ENCODE measurements at regions not wholly inside any gene's neighbourhood (a gene's known extent, or its start where the extent isn't known, plus 50 kb on each side); places are given as distances from the start of the nearest gene placed in this dataset.

- no peaks in the 10 kb centered on the region for H3K27me3 ChIP-seq (ENCODE audit: control insufficient read depth, insufficient read depth, low read length)
- no peak overlapping the region for H3K27ac ChIP-seq (ENCODE audit: low read depth, low read length)
- H3K9ac ChIP-seq (ENCODE audit: low read length): no peak overlapping the region
- no peak overlapping the region for H3K4me3 ChIP-seq (ENCODE audit: low read length)
- H3K36me3 ChIP-seq (ENCODE audit: control insufficient read depth, insufficient read depth, low read length): no peaks in the 10 kb centered on the region
- no peaks in the 10 kb centered on the region for H3K4me1 ChIP-seq (ENCODE audit: control insufficient read depth, insufficient read depth, low read length)
Measured at GRCh38 chr12:58081488-58081887, 140.1 kb downstream of the ATP23 start.

GRCh38 chr12:58082996-58083395 lies 141.6 kb downstream of the ATP23 start:
- H3K27ac ChIP-seq (ENCODE audit: low read depth, low read length): no peak overlapping the region
- H3K9ac ChIP-seq (ENCODE audit: low read length): no peak overlapping the region
- no peak overlapping the region for H3K4me3 ChIP-seq (ENCODE audit: low read length)
- H3K4me1 ChIP-seq (ENCODE audit: control insufficient read depth, insufficient read depth, low read length): no peaks in the 10 kb centered on the region
- H3K27me3 ChIP-seq (ENCODE audit: control insufficient read depth, insufficient read depth, low read length): no peaks in the 10 kb centered on the region
- no peaks in the 10 kb centered on the region for H3K36me3 ChIP-seq (ENCODE audit: control insufficient read depth, insufficient read depth, low read length)

GRCh38 chr12:58086006-58086405 lies 144.6 kb downstream of the ATP23 start:
- H3K9ac ChIP-seq (ENCODE audit: low read length): no peak overlapping the region
- H3K36me3 ChIP-seq (ENCODE audit: control insufficient read depth, insufficient read depth, low read length): no peaks in the 10 kb centered on the region
- H3K4me3 ChIP-seq (ENCODE audit: low read length): no peak overlapping the region
- H3K27me3 ChIP-seq (ENCODE audit: control insufficient read depth, insufficient read depth, low read length): no peaks in the 10 kb centered on the region
- H3K27ac ChIP-seq (ENCODE audit: low read depth, low read length): no peak overlapping the region
- H3K4me1 ChIP-seq (ENCODE audit: control insufficient read depth, insufficient read depth, low read length): no peaks in the 10 kb centered on the region

- Histone ChIP-seq H3K36me3 (ENCODE audit: control insufficient read depth, insufficient read depth, low read length) (no peaks in the 10 kb centered on the region), H3K4me1 (ENCODE audit: control insufficient read depth, insufficient read depth, low read length) (no peaks in the 10 kb centered on the region), H3K9ac (ENCODE audit: low read length) (no peak overlapping the region), H3K27me3 (ENCODE audit: control insufficient read depth, insufficient read depth, low read length) (no peaks in the 10 kb centered on the region), H3K4me3 (ENCODE audit: low read length) (no peak overlapping the region), H3K27ac (ENCODE audit: low read depth, low read length) (no peak overlapping the region)
Measured at GRCh38 chr12:58086930-58087329, 145.6 kb downstream of the ATP23 start.

GRCh38 chr12:58087423-58088127 lies 146.2 kb downstream of the ATP23 start:
- H3K9ac ChIP-seq (ENCODE audit: low read length): no peak overlapping the region
- no peaks in the 10 kb centered on the region for H3K27me3 ChIP-seq (ENCODE audit: control insufficient read depth, insufficient read depth, low read length)
- H3K4me3 ChIP-seq (ENCODE audit: low read length): no peak overlapping the region
- H3K36me3 ChIP-seq (ENCODE audit: control insufficient read depth, insufficient read depth, low read length): no peaks in the 10 kb centered on the region
- no peak overlapping the region for H3K27ac ChIP-seq (ENCODE audit: low read depth, low read length)
- no peaks in the 10 kb centered on the region for H3K4me1 ChIP-seq (ENCODE audit: control insufficient read depth, insufficient read depth, low read length)

GRCh38 chr12:58089588-58089987 lies 148.2 kb downstream of the ATP23 start:
- no peaks in the 10 kb centered on the region for H3K4me1 ChIP-seq (ENCODE audit: control insufficient read depth, insufficient read depth, low read length)
- no peak overlapping the region for H3K9ac ChIP-seq (ENCODE audit: low read length)
- H3K36me3 ChIP-seq (ENCODE audit: control insufficient read depth, insufficient read depth, low read length): no peaks in the 10 kb centered on the region
- H3K27ac ChIP-seq (ENCODE audit: low read depth, low read length): no peak overlapping the region
- H3K27me3 ChIP-seq (ENCODE audit: control insufficient read depth, insufficient read depth, low read length): no peaks in the 10 kb centered on the region
- no peak overlapping the region for H3K4me3 ChIP-seq (ENCODE audit: low read length)

DNA sequence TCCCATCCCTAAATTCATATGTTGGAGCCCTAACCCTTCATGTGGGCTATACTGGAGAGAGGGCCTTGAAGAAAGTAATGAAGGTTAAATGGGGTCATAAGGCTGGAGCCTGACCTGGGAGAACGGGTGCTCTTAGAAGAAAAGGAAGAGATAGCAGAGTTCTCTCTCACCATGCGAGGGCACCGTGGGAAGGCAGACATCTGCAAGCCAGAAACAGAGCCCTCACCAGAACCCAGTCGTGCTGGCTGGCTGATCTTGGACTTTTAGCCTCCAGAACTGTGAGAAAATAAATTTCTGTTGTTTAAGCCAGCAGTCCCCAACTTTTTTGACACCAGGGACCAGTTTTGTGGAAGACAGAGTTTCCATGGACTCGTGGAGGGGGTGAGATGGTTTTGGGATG lies 149.3 kb downstream of the ATP23 start:
- no peak overlapping the region for H3K9ac ChIP-seq (ENCODE audit: low read length)
- no peak overlapping the region for H3K27ac ChIP-seq (ENCODE audit: low read depth, low read length)
- no peaks in the 10 kb centered on the region for H3K27me3 ChIP-seq (ENCODE audit: control insufficient read depth, insufficient read depth, low read length)
- no peaks in the 10 kb centered on the region for H3K4me1 ChIP-seq (ENCODE audit: control insufficient read depth, insufficient read depth, low read length)
- no peak overlapping the region for H3K4me3 ChIP-seq (ENCODE audit: low read length)
- H3K36me3 ChIP-seq (ENCODE audit: control insufficient read depth, insufficient read depth, low read length): no peaks in the 10 kb centered on the region

- no peaks in the 10 kb centered on the region for H3K4me1 ChIP-seq (ENCODE audit: control insufficient read depth, insufficient read depth, low read length)
- no peaks in the 10 kb centered on the region for H3K36me3 ChIP-seq (ENCODE audit: control insufficient read depth, insufficient read depth, low read length)
- no peak overlapping the region for H3K27ac ChIP-seq (ENCODE audit: low read depth, low read length)
- H3K4me3 ChIP-seq (ENCODE audit: low read length): no peak overlapping the region
- no peaks in the 10 kb centered on the region for H3K27me3 ChIP-seq (ENCODE audit: control insufficient read depth, insufficient read depth, low read length)
- H3K9ac ChIP-seq (ENCODE audit: low read length): no peak overlapping the region
Measured at GRCh38 chr12:58095002-58095401, 153.6 kb downstream of the ATP23 start.

- Histone ChIP-seq H3K4me1 (ENCODE audit: control insufficient read depth, insufficient read depth, low read length) (no peaks in the 10 kb centered on the region), H3K4me3 (ENCODE audit: low read length) (no peak overlapping the region), H3K9ac (ENCODE audit: low read length) (no peak overlapping the region), H3K27me3 (ENCODE audit: control insufficient read depth, insufficient read depth, low read length) (no peaks in the 10 kb centered on the region), H3K36me3 (ENCODE audit: control insufficient read depth, insufficient read depth, low read length) (no peaks in the 10 kb centered on the region), H3K27ac (ENCODE audit: low read depth, low read length) (no peak overlapping the region)
Measured at GRCh38 chr12:58097741-58098140, 156.4 kb downstream of the ATP23 start.

GRCh38 chr12:58099476-58099875 lies 158.1 kb downstream of the ATP23 start:
- no peaks in the 10 kb centered on the region for H3K27me3 ChIP-seq (ENCODE audit: control insufficient read depth, insufficient read depth, low read length)
- H3K9ac ChIP-seq (ENCODE audit: low read length): no peak overlapping the region
- no peak overlapping the region for H3K4me3 ChIP-seq (ENCODE audit: low read length)
- H3K27ac ChIP-seq (ENCODE audit: low read depth, low read length): no peak overlapping the region
- H3K36me3 ChIP-seq (ENCODE audit: control insufficient read depth, insufficient read depth, low read length): no peaks in the 10 kb centered on the region
- no peaks in the 10 kb centered on the region for H3K4me1 ChIP-seq (ENCODE audit: control insufficient read depth, insufficient read depth, low read length)

DNA sequence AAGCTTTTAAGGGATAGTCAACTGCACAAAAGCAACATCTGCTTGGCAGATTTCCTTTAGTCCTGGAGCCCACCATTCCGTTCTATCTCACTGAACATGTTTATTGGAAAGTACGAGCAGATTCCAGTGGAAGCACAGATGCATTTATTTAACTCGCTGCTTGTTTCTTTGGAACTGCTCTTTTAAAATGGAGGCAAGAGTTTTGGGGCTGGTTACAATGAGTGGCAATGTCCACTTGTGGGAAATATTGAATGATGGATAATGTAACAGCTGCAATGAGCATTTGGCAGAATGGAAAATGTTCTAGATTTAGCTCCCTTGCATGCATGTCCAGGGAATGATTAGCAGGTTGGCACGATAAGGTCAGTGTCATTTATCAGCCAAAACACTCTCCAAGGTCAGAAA lies 163.0 kb downstream of the ATP23 start:
- no peak overlapping the region for H3K27ac ChIP-seq (ENCODE audit: low read depth, low read length)
- H3K27me3 ChIP-seq (ENCODE audit: control insufficient read depth, insufficient read depth, low read length): no peaks in the 10 kb centered on the region
- H3K9ac ChIP-seq (ENCODE audit: low read length): no peak overlapping the region
- H3K4me1 ChIP-seq (ENCODE audit: control insufficient read depth, insufficient read depth, low read length): no peaks in the 10 kb centered on the region
- no peaks in the 10 kb centered on the region for H3K36me3 ChIP-seq (ENCODE audit: control insufficient read depth, insufficient read depth, low read length)
- H3K4me3 ChIP-seq (ENCODE audit: low read length): no peak overlapping the region

- Histone ChIP-seq H3K27ac (ENCODE audit: low read depth, low read length) (no peak overlapping the region), H3K4me3 (ENCODE audit: low read length) (no peak overlapping the region), H3K36me3 (ENCODE audit: control insufficient read depth, insufficient read depth, low read length) (no peaks in the 10 kb centered on the region), H3K27me3 (ENCODE audit: control insufficient read depth, insufficient read depth, low read length) (no peaks in the 10 kb centered on the region), H3K4me1 (ENCODE audit: control insufficient read depth, insufficient read depth, low read length) (no peaks in the 10 kb centered on the region), H3K9ac (ENCODE audit: low read length) (no peak overlapping the region)
Measured at GRCh38 chr12:58105225-58106119, 164.1 kb downstream of the ATP23 start.

DNA sequence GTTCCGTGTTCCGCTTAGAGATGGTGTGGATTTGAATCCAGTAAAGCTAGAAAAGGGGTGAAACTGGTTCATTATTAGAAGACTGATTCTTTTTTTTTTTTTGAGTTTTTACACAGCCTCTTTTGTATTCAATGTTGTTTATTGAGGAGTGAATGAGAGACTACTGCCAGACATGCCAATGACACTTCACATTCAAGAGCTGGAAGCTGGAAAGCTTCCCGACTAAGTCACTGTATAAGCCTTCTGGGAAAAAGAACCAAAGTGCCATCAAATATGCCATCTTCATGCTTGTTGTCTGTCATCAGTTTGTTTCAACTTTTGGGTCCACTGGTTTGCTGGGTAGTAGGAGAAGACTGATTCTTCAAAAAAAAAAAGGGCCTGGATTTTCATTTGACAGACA lies 164.8 kb downstream of the ATP23 start:
- Histone ChIP-seq H3K36me3 (ENCODE audit: control insufficient read depth, insufficient read depth, low read length) (no peaks in the 10 kb centered on the region), H3K27ac (ENCODE audit: low read depth, low read length) (no peak overlapping the region), H3K4me1 (ENCODE audit: control insufficient read depth, insufficient read depth, low read length) (no peaks in the 10 kb centered on the region), H3K9ac (ENCODE audit: low read length) (no peak overlapping the region), H3K4me3 (ENCODE audit: low read length) (no peak overlapping the region), H3K27me3 (ENCODE audit: control insufficient read depth, insufficient read depth, low read length) (no peaks in the 10 kb centered on the region)
